GM10248 (cell line): ENCODE measurements at regions not wholly inside any gene's neighbourhood (a gene's known extent, or its start where the extent isn't known, plus 50 kb on each side); places are given as distances from the start of the nearest gene placed in this dataset.

ENCODE experiments used
- CTCF ChIA-PET: fragments of 300-600 bp; sonication (Branson Sonifier 250); formaldehyde crosslinking; extraction: SDS; loops from one replicate; lab custom pipeline; 2021; ENCODE audit warnings: antibody characterized with exemption; lab: Yijun Ruan, JAX
- POLR2A ChIA-PET: fragments of 350-650 bp; sonication (Branson Sonifier 250); formaldehyde crosslinking; extraction: SDS; loops from one replicate; lab custom pipeline; 2020; ENCODE audit warnings: antibody characterized with exemption; lab: Yijun Ruan, JAX
- DNase-seq: peaks from one replicate; pipeline ENCODE4 v3.0.0; 2012; ENCODE audit errors: extremely low spot score
- CTCF ChIP-seq: IDR thresholded peaks from 2 replicates; pipeline ENCODE4 v1.5.1; 2012; ENCODE audit warnings: mild to moderate bottlenecking, low read depth; ENCODE audit errors: extremely low read depth, missing control alignments, control extremely low read depth

- CTCF ChIA-PET = no interaction called here
- POLR2A ChIA-PET = no interaction called here
- no peak for TF ChIP-seq CTCF
- DNase-seq = no peak
Measured at GRCh38 chr5:77569409-77569808, 69.1 kb downstream of the OTP start.

- CTCF ChIA-PET = no interaction called here
- DNase-seq = no peak
- POLR2A ChIA-PET = no interaction called here
- TF ChIP-seq CTCF = no peak
Measured at GRCh38 chr5:77568555-77568954, 70.0 kb downstream of the OTP start.

GRCh38 chr5:77568082-77568481 is 70.4 kb downstream of the OTP start:
- CTCF ChIA-PET = interaction anchor here (1.4 kb wide), 1 partner anchor 9 kb away, joined by 3 read pairs; no protein-coding TSS in a partner anchor
- TF ChIP-seq CTCF = no peak
- POLR2A ChIA-PET = no interaction called here
- no peak for DNase-seq

GRCh38 chr5:77563475-77563874 is 71.4 kb upstream of the WDR41 start:
- no peak for DNase-seq
- CTCF ChIA-PET = no interaction called here
- POLR2A ChIA-PET = no interaction called here
- no peak for TF ChIP-seq CTCF

GRCh38 chr5:77561965-77562364 is 69.8 kb upstream of the WDR41 start:
- ChIA-PET POLR2A (no interaction called here), CTCF (no interaction called here)
- no peak for TF ChIP-seq CTCF
- no peak for DNase-seq

GRCh38 chr5:77560677-77561263 is 68.7 kb upstream of the WDR41 start:
- peak; percentile 35 for TF ChIP-seq CTCF
- CTCF ChIA-PET = interaction anchor here (0.8 to 1.2 kb wide), 5 partner anchors 19 to 1464 kb away, joined by 3 to 4 read pairs (median 3); no protein-coding TSS in a partner anchor
- POLR2A ChIA-PET = no interaction called here
- DNase-seq = peak; percentile 14
